GM13976 (cell line): ENCODE measurements at regions not wholly inside any gene's neighbourhood (a gene's known extent, or its start where the extent isn't known, plus 50 kb on each side); places are given as distances from the start of the nearest gene placed in this dataset.

Experiments
- DNase-seq: peaks from one replicate; pipeline ENCODE4 v3.0.0; 2012; ENCODE audit warnings: low spot score
- in situ Hi-C: fragments of 300-500 bp; cut with MboI; formaldehyde crosslinking; loops from one replicate; pipeline ENCODE4 v1.12.0; 2022; ENCODE audit warnings: low sequenced_read_pairs, mixed read lengths, inconsistent platforms; ENCODE audit not compliant: unreplicated experiment
- TF ChIP-seq, protein P1 (sequence below): IDR thresholded peaks from 2 replicates; pipeline ENCODE4 v1.5.1; 2012; ENCODE audit warnings: borderline replicate concordance, mild to moderate bottlenecking; ENCODE audit not compliant: insufficient read depth; ENCODE audit errors: extremely low read depth, missing control alignments, control extremely low read depth

DNA sequence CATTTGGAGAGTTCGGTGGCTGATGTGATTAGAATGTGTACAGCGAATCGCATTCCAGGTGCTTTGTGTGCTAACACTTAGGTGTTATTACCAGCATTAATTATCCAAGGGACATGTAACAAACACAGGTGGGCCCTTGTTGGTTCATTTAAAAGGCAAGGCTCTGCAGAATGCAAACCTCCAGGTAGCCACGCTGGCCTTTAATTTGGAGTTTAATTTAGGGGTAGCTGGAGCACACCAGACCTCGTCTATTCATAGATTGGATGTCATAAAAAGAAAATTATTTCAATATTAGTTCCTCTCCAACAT is 191.1 kb downstream of the MAT2B start:
- DNase-seq, result no peak
- in situ Hi-C loops, result no loop called here
- TF ChIP-seq, protein P1, sequence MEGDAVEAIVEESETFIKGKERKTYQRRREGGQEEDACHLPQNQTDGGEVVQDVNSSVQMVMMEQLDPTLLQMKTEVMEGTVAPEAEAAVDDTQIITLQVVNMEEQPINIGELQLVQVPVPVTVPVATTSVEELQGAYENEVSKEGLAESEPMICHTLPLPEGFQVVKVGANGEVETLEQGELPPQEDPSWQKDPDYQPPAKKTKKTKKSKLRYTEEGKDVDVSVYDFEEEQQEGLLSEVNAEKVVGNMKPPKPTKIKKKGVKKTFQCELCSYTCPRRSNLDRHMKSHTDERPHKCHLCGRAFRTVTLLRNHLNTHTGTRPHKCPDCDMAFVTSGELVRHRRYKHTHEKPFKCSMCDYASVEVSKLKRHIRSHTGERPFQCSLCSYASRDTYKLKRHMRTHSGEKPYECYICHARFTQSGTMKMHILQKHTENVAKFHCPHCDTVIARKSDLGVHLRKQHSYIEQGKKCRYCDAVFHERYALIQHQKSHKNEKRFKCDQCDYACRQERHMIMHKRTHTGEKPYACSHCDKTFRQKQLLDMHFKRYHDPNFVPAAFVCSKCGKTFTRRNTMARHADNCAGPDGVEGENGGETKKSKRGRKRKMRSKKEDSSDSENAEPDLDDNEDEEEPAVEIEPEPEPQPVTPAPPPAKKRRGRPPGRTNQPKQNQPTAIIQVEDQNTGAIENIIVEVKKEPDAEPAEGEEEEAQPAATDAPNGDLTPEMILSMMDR, result no peak

DNA sequence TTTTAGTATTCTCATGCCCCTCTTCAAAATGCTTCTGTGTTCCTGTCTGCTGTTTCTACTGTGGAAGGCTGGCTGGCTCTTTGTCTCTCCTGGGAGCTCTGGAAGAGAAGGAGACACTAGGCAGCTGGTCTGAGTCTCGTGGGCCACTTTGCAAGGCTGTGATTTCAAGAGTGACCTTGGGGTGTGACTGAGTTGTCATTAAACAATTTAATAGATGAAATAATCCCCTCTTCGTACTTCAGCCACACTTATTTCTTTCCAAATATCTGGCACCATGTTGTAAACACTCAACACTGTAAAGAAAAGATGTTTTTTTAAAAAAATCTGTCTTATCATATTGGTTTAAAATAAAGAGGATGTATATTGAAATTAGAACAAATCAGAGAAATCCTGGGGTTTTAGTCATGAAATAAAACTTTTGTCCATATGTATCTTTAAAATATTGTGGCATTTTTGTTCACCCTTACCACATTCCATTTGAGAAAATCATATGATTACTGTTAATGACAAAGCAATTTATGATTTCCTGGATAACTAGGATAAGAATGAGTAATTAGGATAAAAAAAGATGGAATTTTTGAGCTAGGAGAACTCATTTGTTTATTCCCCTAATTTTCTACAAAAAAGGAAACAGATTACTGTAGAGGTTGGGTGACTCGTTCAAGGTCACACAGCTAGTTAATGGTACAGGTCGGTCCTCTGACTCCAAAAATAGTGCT is 200.8 kb downstream of the MAT2B start:
- in situ Hi-C loops, result no loop called here
- TF ChIP-seq, protein P1, result no peak
- DNase-seq, result no peak

DNA sequence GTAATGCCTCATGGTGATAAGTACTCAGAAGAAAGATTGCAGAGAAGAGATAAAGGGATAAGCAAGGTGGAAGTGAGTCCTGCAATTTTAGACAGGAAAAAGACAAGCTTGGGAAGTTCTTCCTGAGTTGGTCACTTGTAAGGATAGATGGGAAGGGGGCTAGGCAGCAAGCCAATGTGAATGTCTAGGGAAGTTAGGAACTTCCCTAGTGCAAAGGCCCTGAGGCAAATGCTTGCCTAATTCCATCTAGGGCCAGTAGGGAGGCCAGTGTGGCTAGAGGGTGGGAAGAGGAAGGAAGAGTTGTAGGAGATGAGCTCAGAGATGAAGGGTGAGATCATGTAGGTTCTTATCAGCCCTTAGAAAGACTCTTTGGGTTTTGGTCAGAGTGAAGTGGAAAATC is 206.6 kb downstream of the MAT2B start:
- no peak for DNase-seq

DNA sequence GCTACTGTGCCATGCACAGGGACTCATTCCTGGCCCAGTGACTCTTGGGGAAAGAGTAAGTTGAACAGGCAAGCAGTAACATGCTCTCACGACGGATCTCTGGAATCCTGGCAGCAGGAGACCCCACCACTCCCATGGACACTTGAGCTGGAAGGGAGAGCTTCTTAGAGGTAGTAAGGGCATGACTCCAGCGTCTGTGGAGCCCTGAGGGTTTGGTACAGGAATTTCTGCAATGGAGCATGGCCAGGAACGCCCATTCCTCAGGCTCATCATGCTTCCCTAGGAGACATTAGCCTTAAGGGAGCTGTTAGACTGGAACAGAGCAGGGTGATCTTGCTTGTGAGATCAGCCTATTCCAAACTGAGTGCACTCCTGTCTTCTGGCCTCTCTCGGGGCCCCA is 212.9 kb downstream of the MAT2B start:
- DNase-seq, result no peak
- TF ChIP-seq, protein P1, result no peak
- in situ Hi-C loops, result no loop called here

More for the DNA sequence above, 206.6 kb downstream of the MAT2B start:
- in situ Hi-C loops, result no loop called here
- TF ChIP-seq, protein P1, result no peak

DNA sequence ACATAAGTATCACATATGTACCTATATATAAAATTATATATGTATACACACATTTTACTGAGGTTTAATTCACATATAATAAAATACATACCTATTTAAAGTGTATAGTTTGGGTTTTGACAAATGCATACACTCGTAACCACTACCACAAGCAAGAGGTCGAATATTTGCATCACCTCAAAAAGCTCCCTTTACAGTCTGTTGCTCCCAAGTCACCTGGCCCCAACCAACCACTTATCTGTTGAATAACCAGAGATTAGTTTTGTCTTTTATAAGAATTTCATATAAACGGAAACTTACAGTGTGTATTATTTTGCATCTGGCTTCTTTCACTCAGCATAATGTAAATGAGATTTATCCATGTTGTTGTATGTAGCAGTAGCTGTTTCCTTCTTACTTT is 218.9 kb downstream of the MAT2B start:
- DNase-seq, result no peak
- TF ChIP-seq, protein P1, result no peak
- in situ Hi-C loops, result no loop called here

DNA sequence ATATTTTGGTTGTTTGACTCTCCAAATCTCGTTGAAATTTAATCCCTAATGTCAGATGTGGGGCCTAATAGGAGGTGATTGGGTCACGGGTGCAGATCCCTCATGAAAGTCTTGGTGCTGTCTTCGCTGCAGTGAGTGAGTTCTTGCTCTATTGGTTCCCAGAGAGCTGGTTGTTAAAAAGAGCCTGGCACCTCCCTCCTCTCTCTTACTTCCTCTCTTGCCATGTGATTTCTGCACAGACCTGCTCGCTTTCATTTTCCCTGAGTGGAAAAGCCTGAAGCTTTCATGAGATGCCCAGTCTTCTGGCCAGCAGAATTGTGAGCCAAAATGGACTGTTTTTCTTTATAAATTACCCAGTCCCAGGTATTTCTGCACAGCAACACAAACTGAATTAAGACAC is 221.6 kb downstream of the MAT2B start:
- in situ Hi-C loops, result no loop called here
- DNase-seq, result no peak
- TF ChIP-seq, protein P1, result no peak

DNA sequence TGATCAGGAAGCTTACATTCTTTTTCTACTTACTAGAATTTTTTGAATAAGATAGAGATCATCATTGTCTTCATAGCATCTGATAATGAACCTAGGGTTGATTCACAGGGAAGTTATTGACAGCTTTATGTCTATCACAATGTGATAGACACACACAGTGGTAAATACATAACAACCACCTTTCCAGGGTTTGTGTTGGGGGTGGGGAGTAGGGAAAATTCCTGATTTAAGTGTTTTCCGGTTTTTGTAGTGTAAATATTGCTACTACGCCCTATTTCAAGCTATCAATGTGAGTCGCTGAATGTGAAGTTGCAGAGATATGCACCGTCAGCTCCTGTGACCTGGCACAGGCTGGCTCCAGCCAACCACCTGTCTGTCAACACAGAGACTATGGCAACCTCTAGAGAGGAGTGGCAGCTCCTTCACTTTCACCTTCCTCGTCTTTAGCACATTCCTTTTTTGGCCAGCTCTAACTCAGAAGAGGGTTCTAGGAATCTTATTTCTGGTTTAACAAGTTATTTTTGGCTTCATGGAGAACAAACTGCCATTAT is 224.9 kb downstream of the MAT2B start:
- TF ChIP-seq, protein P1, result no peak
- in situ Hi-C loops, result no loop called here
- DNase-seq, result no peak
